ENCODE measurements at regions not wholly inside any gene's neighbourhood (a gene's known extent, or its start where the extent isn't known, plus 50 kb on each side); places are given as distances from the start of the nearest gene placed in this dataset.

GRCh38 chr6:128736780-128737179, 146.2 kb upstream of the LAMA2 start:
- TF ChIP-seq CSRNP3 (CRISPR knock-in tag; IDR thresholded peaks at IDR 0.05), result no peak
- no peak for TF ChIP-seq TCF4 (CRISPR knock-in tag; IDR thresholded peaks at IDR 0.05; ENCODE audit: borderline replicate concordance)
- TF ChIP-seq PPARA (CRISPR knock-in tag; IDR thresholded peaks at IDR 0.05; ENCODE audit: borderline replicate concordance), result no peak
- no peak for TF ChIP-seq BACH2 (CRISPR knock-in tag; IDR thresholded peaks at IDR 0.05; ENCODE audit: borderline replicate concordance)
- TF ChIP-seq ZFP3 (CRISPR knock-in tag; IDR thresholded peaks at IDR 0.05), result no peak
- TF ChIP-seq SNAI2 (CRISPR knock-in tag; IDR thresholded peaks at IDR 0.05), result no peak
- TF ChIP-seq ZFP30 (CRISPR knock-in tag; IDR thresholded peaks at IDR 0.05), result no peak
- no peak for TF ChIP-seq ZNF565 (CRISPR knock-in tag; conservative IDR thresholded peaks at IDR 0.05; ENCODE audit: low read depth)
- no peak for ATAC-seq

DNA sequence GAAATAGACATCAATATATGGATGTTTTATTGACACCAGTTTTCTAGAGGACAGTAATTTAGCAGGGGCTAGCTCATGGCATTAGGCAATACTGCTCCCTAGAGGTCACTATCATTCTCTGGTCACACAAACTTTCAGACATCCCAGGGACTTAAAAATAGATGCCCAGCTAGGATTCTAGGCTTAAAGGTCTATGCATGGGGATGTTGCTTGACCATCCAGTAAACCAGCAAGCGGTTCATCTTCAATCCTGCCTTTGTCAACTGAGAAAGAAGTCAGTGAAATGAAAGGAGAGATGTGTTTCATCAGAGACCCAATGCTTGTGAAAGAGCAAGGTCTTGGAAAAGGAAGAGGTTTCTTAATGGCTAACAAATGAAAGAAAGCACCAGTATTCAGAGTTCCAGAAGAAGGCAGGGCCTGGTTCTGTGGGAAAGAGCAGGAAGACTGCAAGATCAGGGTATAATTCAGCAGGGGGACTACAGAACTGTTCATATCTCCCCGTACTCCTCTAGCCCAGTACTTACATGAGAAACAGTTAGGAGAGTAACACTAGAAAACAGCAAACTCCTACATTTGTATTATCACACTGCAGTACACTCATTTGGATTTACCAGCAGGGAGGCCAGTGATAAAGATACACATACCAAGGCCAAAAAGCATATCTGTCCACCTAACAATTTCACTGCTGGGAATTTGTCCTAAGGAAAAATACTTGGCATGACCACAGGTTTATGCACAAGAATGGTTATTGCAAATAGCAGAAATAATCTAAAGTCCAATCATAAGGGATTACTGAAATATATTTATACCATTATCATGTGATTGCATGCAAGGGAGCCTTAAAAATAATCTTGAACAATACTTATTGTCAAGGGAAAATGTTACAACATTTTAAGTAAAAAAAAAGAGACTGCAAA, 151.4 kb upstream of the LAMA2 start:
- TF ChIP-seq ZNF70 (CRISPR knock-in tag; IDR thresholded peaks at IDR 0.05) (no peak), PPARA (CRISPR knock-in tag; IDR thresholded peaks at IDR 0.05; ENCODE audit: borderline replicate concordance) (no peak)
- ATAC-seq, result peak; percentile 95

DNA sequence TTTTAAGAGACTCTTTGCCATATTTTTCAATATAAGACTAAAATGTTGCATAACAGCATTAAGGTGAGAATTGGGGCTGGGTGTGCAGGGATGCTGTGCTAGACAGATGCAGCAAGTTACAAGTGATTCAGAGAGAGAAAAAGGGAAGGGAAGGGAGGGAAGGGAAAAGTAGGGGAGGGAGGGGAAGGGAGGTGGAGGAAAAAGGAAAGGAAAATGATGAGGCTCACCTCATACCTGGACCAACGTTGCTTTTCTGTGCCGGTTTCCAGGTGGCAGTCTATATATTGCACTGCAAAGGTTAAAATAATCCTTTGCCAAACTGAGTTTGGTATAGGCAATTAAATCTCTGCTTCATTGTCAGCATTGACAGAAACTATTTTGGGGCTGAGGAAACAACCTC, 155.4 kb upstream of the LAMA2 start:
- no peak for ATAC-seq
- TF ChIP-seq CSRNP3 (CRISPR knock-in tag; IDR thresholded peaks at IDR 0.05), result no peak
- TF ChIP-seq ZNF8 (CRISPR knock-in tag; IDR thresholded peaks at IDR 0.05), result no peak
- no peak for TF ChIP-seq BACH2 (CRISPR knock-in tag; IDR thresholded peaks at IDR 0.05; ENCODE audit: borderline replicate concordance)
- no peak for TF ChIP-seq ZNF565 (CRISPR knock-in tag; conservative IDR thresholded peaks at IDR 0.05; ENCODE audit: low read depth)
- TF ChIP-seq ZFP3 (CRISPR knock-in tag; IDR thresholded peaks at IDR 0.05), result no peak
- no peak for TF ChIP-seq ISL1 (CRISPR knock-in tag; IDR thresholded peaks at IDR 0.05)
- TF ChIP-seq GLIS3 (CRISPR knock-in tag; IDR thresholded peaks at IDR 0.05), result no peak
- TF ChIP-seq CSDC2 (CRISPR knock-in tag; IDR thresholded peaks at IDR 0.05), result no peak
- TF ChIP-seq ESRRG (CRISPR knock-in tag; IDR thresholded peaks at IDR 0.05), result no peak
- no peak for TF ChIP-seq ARNTL (CRISPR knock-in tag; IDR thresholded peaks at IDR 0.05; ENCODE audit: borderline replicate concordance, low read depth)
- no peak for TF ChIP-seq OSR1 (CRISPR knock-in tag; IDR thresholded peaks at IDR 0.05)
- TF ChIP-seq, protein P1, sequence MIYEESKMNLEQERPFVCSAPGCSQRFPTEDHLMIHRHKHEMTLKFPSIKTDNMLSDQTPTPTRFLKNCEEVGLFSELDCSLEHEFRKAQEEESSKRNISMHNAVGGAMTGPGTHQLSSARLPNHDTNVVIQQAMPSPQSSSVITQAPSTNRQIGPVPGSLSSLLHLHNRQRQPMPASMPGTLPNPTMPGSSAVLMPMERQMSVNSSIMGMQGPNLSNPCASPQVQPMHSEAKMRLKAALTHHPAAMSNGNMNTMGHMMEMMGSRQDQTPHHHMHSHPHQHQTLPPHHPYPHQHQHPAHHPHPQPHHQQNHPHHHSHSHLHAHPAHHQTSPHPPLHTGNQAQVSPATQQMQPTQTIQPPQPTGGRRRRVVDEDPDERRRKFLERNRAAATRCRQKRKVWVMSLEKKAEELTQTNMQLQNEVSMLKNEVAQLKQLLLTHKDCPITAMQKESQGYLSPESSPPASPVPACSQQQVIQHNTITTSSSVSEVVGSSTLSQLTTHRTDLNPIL (CRISPR knock-in tag; IDR thresholded peaks at IDR 0.05; ENCODE audit: low read depth), result no peak
- TF ChIP-seq TSHZ2 (CRISPR knock-in tag; IDR thresholded peaks at IDR 0.05), result no peak

DNA sequence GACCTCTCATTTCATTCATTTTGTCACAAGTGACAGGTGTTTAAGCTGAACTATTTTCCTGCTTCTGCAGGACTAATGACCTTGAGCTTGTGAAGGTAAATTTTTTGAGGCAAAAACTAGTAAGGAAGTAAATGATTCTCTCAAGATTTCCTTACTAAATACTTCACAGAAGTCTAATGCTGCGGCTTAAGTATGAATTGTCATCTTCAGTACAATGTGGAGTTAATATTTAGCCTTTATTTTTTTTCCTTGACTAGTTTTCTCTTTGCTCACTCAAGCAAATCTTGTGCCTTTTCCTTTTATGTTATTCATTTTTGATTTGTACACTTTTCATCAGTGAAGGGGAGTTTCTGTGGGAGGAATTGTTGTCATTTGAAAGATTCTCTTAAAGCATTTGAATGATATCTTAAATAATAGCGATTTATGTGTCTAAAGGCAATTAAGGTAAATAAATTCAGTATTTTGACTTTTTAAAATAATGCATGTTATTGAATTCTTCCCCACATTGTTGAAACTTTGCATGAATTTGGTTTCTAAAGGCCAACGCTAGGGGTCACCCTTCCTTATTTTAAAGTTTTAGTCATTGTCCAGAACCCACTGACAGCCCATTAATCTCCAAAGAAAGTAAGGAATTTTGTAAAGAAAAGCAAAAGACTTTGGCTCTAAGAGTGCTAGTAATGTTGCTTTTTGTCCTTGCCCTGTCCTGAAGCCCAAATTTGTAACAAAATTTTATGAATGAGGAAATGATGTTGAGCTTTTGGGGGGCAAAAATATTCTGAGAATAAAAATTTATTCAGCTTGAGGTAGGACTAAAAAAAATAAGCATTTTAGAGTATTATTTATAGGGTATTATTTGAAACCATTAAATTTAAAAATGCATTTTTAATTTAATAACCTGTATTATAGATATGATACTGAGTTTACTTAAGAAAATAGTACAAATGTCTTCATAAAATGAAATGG, 157.4 kb upstream of the LAMA2 start:
- peak; percentile 64; the same call in 2 of the 3 replicates for ATAC-seq
- no peak for TF ChIP-seq PPARA (CRISPR knock-in tag; IDR thresholded peaks at IDR 0.05; ENCODE audit: borderline replicate concordance)
- TF ChIP-seq GLIS3 (CRISPR knock-in tag; IDR thresholded peaks at IDR 0.05), result no peak
- no peak for TF ChIP-seq CSRNP3 (CRISPR knock-in tag; IDR thresholded peaks at IDR 0.05)
- TF ChIP-seq, protein P1 (CRISPR knock-in tag; IDR thresholded peaks at IDR 0.05; ENCODE audit: low read depth), result no peak
- TF ChIP-seq ZNF565 (CRISPR knock-in tag; conservative IDR thresholded peaks at IDR 0.05; ENCODE audit: low read depth), result no peak
- no peak for TF ChIP-seq ZNF70 (CRISPR knock-in tag; IDR thresholded peaks at IDR 0.05)
- TF ChIP-seq, protein P2, sequence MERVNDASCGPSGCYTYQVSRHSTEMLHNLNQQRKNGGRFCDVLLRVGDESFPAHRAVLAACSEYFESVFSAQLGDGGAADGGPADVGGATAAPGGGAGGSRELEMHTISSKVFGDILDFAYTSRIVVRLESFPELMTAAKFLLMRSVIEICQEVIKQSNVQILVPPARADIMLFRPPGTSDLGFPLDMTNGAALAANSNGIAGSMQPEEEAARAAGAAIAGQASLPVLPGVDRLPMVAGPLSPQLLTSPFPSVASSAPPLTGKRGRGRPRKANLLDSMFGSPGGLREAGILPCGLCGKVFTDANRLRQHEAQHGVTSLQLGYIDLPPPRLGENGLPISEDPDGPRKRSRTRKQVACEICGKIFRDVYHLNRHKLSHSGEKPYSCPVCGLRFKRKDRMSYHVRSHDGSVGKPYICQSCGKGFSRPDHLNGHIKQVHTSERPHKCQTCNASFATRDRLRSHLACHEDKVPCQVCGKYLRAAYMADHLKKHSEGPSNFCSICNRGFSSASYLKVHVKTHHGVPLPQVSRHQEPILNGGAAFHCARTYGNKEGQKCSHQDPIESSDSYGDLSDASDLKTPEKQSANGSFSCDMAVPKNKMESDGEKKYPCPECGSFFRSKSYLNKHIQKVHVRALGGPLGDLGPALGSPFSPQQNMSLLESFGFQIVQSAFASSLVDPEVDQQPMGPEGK (CRISPR knock-in tag; IDR thresholded peaks at IDR 0.05; ENCODE audit: borderline replicate concordance), result no peak
- no peak for TF ChIP-seq TCF4 (CRISPR knock-in tag; IDR thresholded peaks at IDR 0.05; ENCODE audit: borderline replicate concordance)
- no peak for TF ChIP-seq RARB (CRISPR knock-in tag; IDR thresholded peaks at IDR 0.05)
- no peak for TF ChIP-seq ZFP3 (CRISPR knock-in tag; IDR thresholded peaks at IDR 0.05)
- TF ChIP-seq ESRRG (CRISPR knock-in tag; IDR thresholded peaks at IDR 0.05), result no peak

Data from SK-N-SH treated with all-trans-retinoic acid at 6 μM for 48 hours (cell line).